ENCODE measurements at regions not wholly inside any gene's neighbourhood (a gene's known extent, or its start where the extent isn't known, plus 50 kb on each side); places are given as distances from the start of the nearest gene placed in this dataset.

- POLR2A ChIA-PET: no interaction called here
- no peak overlapping the region for H3K4me3 Mint-ChIP-seq
Measured at GRCh38 chr10:53093878-53094277, 321.3 kb upstream of the MBL2 start.

GRCh38 chr10:53091574-53091973 lies 319.0 kb upstream of the MBL2 start:
- ATAC-seq (ENCODE audit: low read depth): no peak

More at GRCh38 chr10:53093878-53094277, 321.3 kb upstream of the MBL2 start:
- CTCF ChIA-PET: no interaction called here
- TF ChIP-seq CTCF (IDR thresholded peaks at IDR 0.05): no peak
- H3K27ac Mint-ChIP-seq: no peak overlapping the region
- no peak for DNase-seq
- no peaks in the 10 kb centered on the region for H3K36me3 Mint-ChIP-seq (ENCODE audit: low read depth)
- H3K4me1 Mint-ChIP-seq: no peaks in the 10 kb centered on the region
- H3K9me3 Mint-ChIP-seq: peaks cover 10% of the 10 kb centered on the region
- no peak for ATAC-seq (ENCODE audit: low read depth)
- no peaks in the 10 kb centered on the region for H3K27me3 Mint-ChIP-seq
- intact Hi-C loops (cut with micrococcal nuclease): no loop called here

GRCh38 chr10:53088961-53089360 lies 316.4 kb upstream of the MBL2 start:
- no peak overlapping the region for H3K4me3 Mint-ChIP-seq
- DNase-seq (no peak), ATAC-seq (ENCODE audit: low read depth) (no peak)
- no peak overlapping the region for H3K27ac Mint-ChIP-seq
- H3K4me1 Mint-ChIP-seq: no peaks in the 10 kb centered on the region
- POLR2A ChIA-PET: no interaction called here
- CTCF ChIA-PET: no interaction called here
- no peaks in the 10 kb centered on the region for H3K36me3 Mint-ChIP-seq (ENCODE audit: low read depth)
- H3K27me3 Mint-ChIP-seq: no peaks in the 10 kb centered on the region
- intact Hi-C loops (cut with micrococcal nuclease): no loop called here
- H3K9me3 Mint-ChIP-seq: peaks cover 12% of the 10 kb centered on the region
- no peak for TF ChIP-seq CTCF (IDR thresholded peaks at IDR 0.05)

More at GRCh38 chr10:53091574-53091973, 319.0 kb upstream of the MBL2 start:
- Mint-ChIP-seq H3K9me3 (peaks cover 7% of the 10 kb centered on the region), H3K27ac (no peak overlapping the region), H3K4me1 (no peaks in the 10 kb centered on the region), H3K4me3 (no peak overlapping the region), H3K36me3 (ENCODE audit: low read depth) (no peaks in the 10 kb centered on the region), H3K27me3 (no peaks in the 10 kb centered on the region)
- no peak for DNase-seq
- intact Hi-C loops (cut with micrococcal nuclease): no loop called here
- ChIA-PET CTCF (no interaction called here), POLR2A (no interaction called here)
- TF ChIP-seq CTCF (IDR thresholded peaks at IDR 0.05): no peak

GRCh38 chr10:53079283-53079682 lies 306.7 kb upstream of the MBL2 start:
- TF ChIP-seq CTCF (IDR thresholded peaks at IDR 0.05): no peak
- H3K27me3 Mint-ChIP-seq: no peaks in the 10 kb centered on the region

GRCh38 chr10:53076948-53077347 lies 304.4 kb upstream of the MBL2 start:
- ChIA-PET CTCF (no interaction called here), POLR2A (no interaction called here)
- no peak for ATAC-seq (ENCODE audit: low read depth)
- no peaks in the 10 kb centered on the region for H3K4me1 Mint-ChIP-seq
- no peak for DNase-seq
- H3K4me3 Mint-ChIP-seq: no peak overlapping the region
- intact Hi-C loops (cut with micrococcal nuclease): no loop called here
- no peaks in the 10 kb centered on the region for H3K27me3 Mint-ChIP-seq
- peaks cover 3% of the 10 kb centered on the region for H3K9me3 Mint-ChIP-seq
- no peaks in the 10 kb centered on the region for H3K36me3 Mint-ChIP-seq (ENCODE audit: low read depth)
- no peak for TF ChIP-seq CTCF (IDR thresholded peaks at IDR 0.05)
- H3K27ac Mint-ChIP-seq: no peak overlapping the region

More at GRCh38 chr10:53079283-53079682, 306.7 kb upstream of the MBL2 start:
- Mint-ChIP-seq H3K36me3 (ENCODE audit: low read depth) (no peaks in the 10 kb centered on the region), H3K27ac (no peak overlapping the region), H3K9me3 (peaks cover 3% of the 10 kb centered on the region), H3K4me3 (no peak overlapping the region), H3K4me1 (no peaks in the 10 kb centered on the region)
- intact Hi-C loops (cut with micrococcal nuclease): no loop called here
- DNase-seq (no peak), ATAC-seq (ENCODE audit: low read depth) (no peak)
- POLR2A ChIA-PET: no interaction called here
- CTCF ChIA-PET: no interaction called here

All from activated B cell treated with CpG ODN at 0.5 μM for 24 hours (primary cell).